ENCODE measurements at regions not wholly inside any gene's neighbourhood (a gene's known extent, or its start where the extent isn't known, plus 50 kb on each side); places are given as distances from the start of the nearest gene placed in this dataset.

- H3K27me3 ChIP-seq = no peaks in the 10 kb centered on the region
- peak; percentile 3 to 62 for DNase-seq (ENCODE audit: low read depth in 1 of 2, low spot score in 1 of 2)
- TF ChIP-seq CTCF (IDR thresholded peaks at IDR 0.05; ENCODE audit: low read depth, low read length) = peak; percentile 31
These were observed 266.4 kb upstream of the USP15 start for GRCh38 chr12:61993734-61994345.

GRCh38 chr12:61996717-61997116, 263.5 kb upstream of the USP15 start:
- no peaks in the 10 kb centered on the region for H3K36me3 ChIP-seq
- H3K27me3 ChIP-seq = no peaks in the 10 kb centered on the region
- TF ChIP-seq CTCF (IDR thresholded peaks at IDR 0.05; ENCODE audit: low read depth, low read length) = no peak
- H3K4me1 ChIP-seq (ENCODE audit: low read depth) = no peaks in the 10 kb centered on the region
- no peak overlapping the region for H3K4me3 ChIP-seq
- no peak for DNase-seq (ENCODE audit: low read depth in 1 of 2, low spot score in 1 of 2)
- no peak overlapping the region for H3K27ac ChIP-seq
- H3K9me3 ChIP-seq (ENCODE audit: low read depth) = no peaks in the 10 kb centered on the region

More at GRCh38 chr12:61993734-61994345, 266.4 kb upstream of the USP15 start:
- Histone ChIP-seq H3K4me3 (no peak overlapping the region), H3K9me3 (ENCODE audit: low read depth) (no peaks in the 10 kb centered on the region), H3K36me3 (no peaks in the 10 kb centered on the region), H3K27ac (no peak overlapping the region), H3K4me1 (ENCODE audit: low read depth) (no peaks in the 10 kb centered on the region)

- no peak for TF ChIP-seq CTCF (IDR thresholded peaks at IDR 0.05; ENCODE audit: low read depth, low read length)
- Histone ChIP-seq H3K36me3 (no peaks in the 10 kb centered on the region), H3K4me1 (ENCODE audit: low read depth) (no peaks in the 10 kb centered on the region), H3K9me3 (ENCODE audit: low read depth) (no peaks in the 10 kb centered on the region), H3K27ac (no peak overlapping the region), H3K27me3 (no peaks in the 10 kb centered on the region), H3K4me3 (no peak overlapping the region)
- DNase-seq (ENCODE audit: low read depth in 1 of 2, low spot score in 1 of 2) = no peak
These were observed 261.4 kb upstream of the USP15 start for GRCh38 chr12:61998791-61999190.

GRCh38 chr12:61999311-61999710, 260.9 kb upstream of the USP15 start:
- DNase-seq (ENCODE audit: low read depth in 1 of 2, low spot score in 1 of 2) = no peak
- Histone ChIP-seq H3K27me3 (no peaks in the 10 kb centered on the region), H3K9me3 (ENCODE audit: low read depth) (no peaks in the 10 kb centered on the region), H3K27ac (no peak overlapping the region), H3K4me1 (ENCODE audit: low read depth) (no peaks in the 10 kb centered on the region), H3K36me3 (no peaks in the 10 kb centered on the region), H3K4me3 (no peak overlapping the region)
- TF ChIP-seq CTCF (IDR thresholded peaks at IDR 0.05; ENCODE audit: low read depth, low read length) = no peak

- TF ChIP-seq CTCF (IDR thresholded peaks at IDR 0.05; ENCODE audit: low read depth, low read length) = no peak
- H3K27ac ChIP-seq = no peak overlapping the region
- no peaks in the 10 kb centered on the region for H3K4me1 ChIP-seq (ENCODE audit: low read depth)
- no peak overlapping the region for H3K4me3 ChIP-seq
- no peaks in the 10 kb centered on the region for H3K9me3 ChIP-seq (ENCODE audit: low read depth)
- no peaks in the 10 kb centered on the region for H3K36me3 ChIP-seq
- no peaks in the 10 kb centered on the region for H3K27me3 ChIP-seq
- DNase-seq (ENCODE audit: low read depth in 1 of 2, low spot score in 1 of 2) = no peak
These were observed 258.8 kb upstream of the USP15 start for GRCh38 chr12:62001424-62001823.
